Gastrocnemius medialis (tissue), 4 donors: ENCODE measurements at regions not wholly inside any gene's neighbourhood (a gene's known extent, or its start where the extent isn't known, plus 50 kb on each side); places are given as distances from the start of the nearest gene placed in this dataset.

ENCODE experiments used
- ATAC-seq, 2 donors: fragments of 150-250 bp; one replicate each; pipeline ENCODE4 v1.9.1; 2016
- DNase-seq, 2 donors: peaks; one replicate each; pipeline ENCODE4 v3.0.0-alpha.2; 2019
- H3K27ac ChIP-seq, 4 donors: fragments of 200-600 bp; sonication (generic); 1 replicate in 1 of 4; 2 replicates in 3 of 4; pipeline ENCODE4 v1.5.1; 2016 to 2018; ENCODE audit warnings: mild to moderate bottlenecking in 2 of 4, moderate library complexity in 1 of 4
- H3K27me3 ChIP-seq, 3 donors: fragments of 200-600 bp; sonication (generic) in 2 of 3; 1 replicate in 1 of 3; 2 replicates in 2 of 3; pipeline versions ENCODE4 v1.5.1 to v1.6.0; 2016 to 2019; ENCODE audit warnings: mild to moderate bottlenecking in 1 of 3, moderate library complexity in 1 of 3
- H3K36me3 ChIP-seq, 2 donors: fragments of 200-600 bp; sonication (generic) in 1 of 2; one replicate each; pipeline ENCODE4 v1.5.1; 2017 to 2018
- H3K4me1 ChIP-seq, 2 donors: fragments of 200-600 bp; sonication (generic) in 1 of 2; one replicate each; pipeline ENCODE4 v1.5.1; 2016 to 2017; ENCODE audit warnings: mild to moderate bottlenecking in 2 of 2
- H3K4me3 ChIP-seq, 4 donors: fragments of 200-600 bp; sonication (generic) in 3 of 4; 1 replicate in 1 of 4; 2 replicates in 3 of 4; pipeline ENCODE4 v1.5.1; 2016 to 2019; ENCODE audit warnings: mild to moderate bottlenecking in 2 of 4
- H3K9me3 ChIP-seq, 3 donors: fragments of 200-600 bp; sonication (generic) in 2 of 3; 1 replicate in 1 of 3; 2 replicates in 2 of 3; pipeline ENCODE4 v1.5.1; 2016 to 2019
- CTCF ChIP-seq, 5 experiments: fragments of 450-650 bp in 3 of 5; fragments of 200-600 bp in 2 of 5; sonication (generic) in 2 of 5; IDR thresholded peaks in 4 of 5; conservative IDR thresholded peaks in 1 of 5; 1 replicate in 4 of 5; 2 replicates in 1 of 5; pipeline ENCODE4 v1.5.1; 2016 to 2019; ENCODE audit warnings: antibody characterized with exemption in 5 of 5, mild to moderate bottlenecking in 3 of 5, moderate library complexity in 3 of 5
- POLR2A ChIP-seq, 2 donors: fragments of 450-650 bp; IDR thresholded peaks; one replicate each; pipeline ENCODE4 v1.6.1; 2017; ENCODE audit warnings: antibody characterized with exemption in 2 of 2, mild to moderate bottlenecking in 2 of 2, moderate library complexity in 2 of 2
- in situ Hi-C, 4 donors: fragments of 200-750 bp; cut with MboI; loops; one replicate each; pipeline versions ENCODE4 v1.15.0 to v1.8.0; 2017; ENCODE audit warnings: low sequenced_read_pairs in 4 of 4
- intact Hi-C: fragments of 100-400 bp; cut with DNase I; formaldehyde crosslinking; loops from one replicate; pipeline ENCODE4 v1.15.1; 2023; ENCODE audit warnings: low total_unique reads

GRCh38 chr9:108551030-108551841 is 304.6 kb downstream of the ACTL7B start:
- peak overlapping the region in 1 of 4 donors; percentile 35 for H3K4me3 ChIP-seq
- ATAC-seq (peak; percentile 96 to 98), DNase-seq (peak; percentile 63 to 74)
- no peak for TF ChIP-seq CTCF (IDR thresholded peaks at IDR 0.05 in 4 of 5, conservative IDR thresholded peaks at IDR 0.05 in 1 of 5)
- no peak for TF ChIP-seq POLR2A (IDR thresholded peaks at IDR 0.05)
- intact Hi-C loops (loop anchor here (5.0 kb wide), 1 partner anchor 79 kb away; no protein-coding TSS in a partner anchor), in situ Hi-C loops (loop anchor here in 2 of 4 donors (5.0 to 25.0 kb wide), 2 partner anchors 74 to 89 kb away; no protein-coding TSS in a partner anchor)
- H3K27me3 ChIP-seq: no peaks in the 10 kb centered on the region
- H3K9me3 ChIP-seq: no peaks in the 10 kb centered on the region
- H3K4me1 ChIP-seq: peaks cover 20 to 47% of the 10 kb centered on the region in 2 donors
- H3K36me3 ChIP-seq: no peaks in the 10 kb centered on the region
- peak overlapping the region; percentile 76 to 89 (median 76) for H3K27ac ChIP-seq

GRCh38 chr9:108550106-108550505 is 305.7 kb downstream of the ACTL7B start:
- peak overlapping the region in 3 of 4 donors; percentile 4 to 76 (median 76) for H3K27ac ChIP-seq
- H3K9me3 ChIP-seq: no peaks in the 10 kb centered on the region
- H3K27me3 ChIP-seq: no peaks in the 10 kb centered on the region
- DNase-seq (peak in 1 of 2 donors; percentile 20), ATAC-seq (no peak)
- H3K4me1 ChIP-seq: peaks cover 20 to 55% of the 10 kb centered on the region in 2 donors
- no peak for TF ChIP-seq CTCF (IDR thresholded peaks at IDR 0.05 in 4 of 5, conservative IDR thresholded peaks at IDR 0.05 in 1 of 5)
- no peak for TF ChIP-seq POLR2A (IDR thresholded peaks at IDR 0.05)
- intact Hi-C loops (loop anchor here (5.0 kb wide), 1 partner anchor 78 kb away; no protein-coding TSS in a partner anchor), in situ Hi-C loops (loop anchor here in 2 of 4 donors (5.0 to 25.0 kb wide), 2 partner anchors 73 to 88 kb away; no protein-coding TSS in a partner anchor)
- H3K36me3 ChIP-seq: no peaks in the 10 kb centered on the region
- no peak overlapping the region for H3K4me3 ChIP-seq

- DNase-seq (no peak), ATAC-seq (no peak)
- H3K27ac ChIP-seq: no peak overlapping the region
- H3K9me3 ChIP-seq: no peaks in the 10 kb centered on the region
- no peak overlapping the region for H3K4me3 ChIP-seq
- H3K4me1 ChIP-seq: peaks cover 20 to 55% of the 10 kb centered on the region in 2 donors
- intact Hi-C loops (no loop called here), in situ Hi-C loops (no loop called here)
- H3K27me3 ChIP-seq: no peaks in the 10 kb centered on the region
- TF ChIP-seq POLR2A (IDR thresholded peaks at IDR 0.05): no peak
- TF ChIP-seq CTCF (IDR thresholded peaks at IDR 0.05 in 4 of 5, conservative IDR thresholded peaks at IDR 0.05 in 1 of 5): no peak
- no peaks in the 10 kb centered on the region for H3K36me3 ChIP-seq
These were observed 306.6 kb downstream of the ACTL7B start for GRCh38 chr9:108549184-108549583.

- Histone ChIP-seq H3K9me3 (no peaks in the 10 kb centered on the region), H3K27ac (no peak overlapping the region), H3K4me3 (no peak overlapping the region), H3K4me1 (peaks cover 19 to 50% of the 10 kb centered on the region in 2 donors), H3K27me3 (no peaks in the 10 kb centered on the region), H3K36me3 (no peaks in the 10 kb centered on the region)
- in situ Hi-C loops (no loop called here), intact Hi-C loops (no loop called here)
- no peak for TF ChIP-seq POLR2A (IDR thresholded peaks at IDR 0.05)
- no peak for TF ChIP-seq CTCF (IDR thresholded peaks at IDR 0.05 in 4 of 5, conservative IDR thresholded peaks at IDR 0.05 in 1 of 5)
- no peak for ATAC-seq
- DNase-seq: no peak
These were observed 308.2 kb downstream of the ACTL7B start for GRCh38 chr9:108547411-108548135.
